ENCODE measurements at regions not wholly inside any gene's neighbourhood (a gene's known extent, or its start where the extent isn't known, plus 50 kb on each side); places are given as distances from the start of the nearest gene placed in this dataset.

DNA sequence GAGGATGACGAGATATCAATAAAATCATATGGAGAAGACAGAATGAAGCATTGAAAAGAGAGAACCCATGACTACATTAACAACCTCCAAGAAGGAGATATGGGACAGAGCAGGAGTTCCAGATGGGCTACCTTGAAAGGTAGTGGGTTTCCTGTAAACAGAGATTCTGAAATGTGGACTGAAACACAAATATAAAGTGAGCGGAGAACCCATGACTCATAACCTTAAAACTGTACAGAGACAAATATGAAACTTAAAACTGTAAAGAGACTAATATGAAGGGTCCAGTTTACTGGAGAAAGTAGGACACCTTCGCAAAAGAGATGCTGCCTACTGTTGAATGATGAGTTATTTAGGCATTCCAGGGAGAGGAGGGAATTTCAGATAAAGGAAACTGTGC, 383.7 kb downstream of the CAAP1 start:
- Histone ChIP-seq H3K14ac (ENCODE audit: insufficient read length) (no peak overlapping the region), H2BK5ac (ENCODE audit: low read depth, low read length) (no peak overlapping the region), H3K79me1 (ENCODE audit: low read depth, low read length) (no peaks in the 10 kb centered on the region), H3K56ac (replicated peaks; ENCODE audit: insufficient read length, low read depth, low read length) (no peak overlapping the region), H3K27ac (ENCODE audit: low read depth, low read length) (no peak overlapping the region), H2AK5ac (ENCODE audit: low read depth, low read length) (no peak overlapping the region), H4K20me1 (replicated peaks in 1 of 2; ENCODE audit: control insufficient read depth in 1 of 2, insufficient read depth in 2 of 2, low read length in 2 of 2) (no peaks in the 10 kb centered on the region), H2AFZ (ENCODE audit: low read length) (no peak overlapping the region), H2BK20ac (ENCODE audit: low read length) (no peak overlapping the region), H3K4me2 (ENCODE audit: insufficient read depth in 1 of 2, low read depth in 2 of 2, low read length in 2 of 2) (no peak overlapping the region), H3K4me1 (replicated peaks in 1 of 4; ENCODE audit: control insufficient read depth in 3 of 4, insufficient read depth in 4 of 4, low read length in 3 of 4) (no peaks in the 10 kb centered on the region), H4K5ac (ENCODE audit: insufficient read length, low read depth, low read length) (no peak overlapping the region), H3K27me3 (replicated peaks in 1 of 4; ENCODE audit: control insufficient read depth in 3 of 4, extremely low read depth in 1 of 4, insufficient read depth in 3 of 4, low read length in 3 of 4) (no peaks in the 10 kb centered on the region), H3K36me3 (ENCODE audit: control insufficient read depth in 2 of 4, insufficient read depth in 4 of 4, low read length in 3 of 4) (no peaks in the 10 kb centered on the region), H3K79me2 (ENCODE audit: control insufficient read depth in 1 of 2, insufficient read depth in 2 of 2, low read length in 2 of 2) (no peaks in the 10 kb centered on the region), H3K4ac (replicated peaks; ENCODE audit: insufficient read length, low read depth, low read length) (no peak overlapping the region), H2BK120ac (replicated peaks; ENCODE audit: low read depth, low read length) (no peak overlapping the region), H2BK15ac (ENCODE audit: low read length) (no peak overlapping the region), H3K4me3 (ENCODE audit: extremely low read depth in 1 of 4, insufficient read depth in 2 of 4, low read depth in 3 of 4, low read length in 4 of 4) (no peak overlapping the region), H4K8ac (ENCODE audit: extremely low read depth, insufficient read depth, low read length) (no peak overlapping the region), H2BK12ac (ENCODE audit: low read depth, low read length) (no peak overlapping the region), H3K23me2 (ENCODE audit: low read depth, low read length) (no peaks in the 10 kb centered on the region), H3K18ac (ENCODE audit: extremely low read depth, low read length) (no peak overlapping the region), H3K23ac (ENCODE audit: insufficient read length) (no peak overlapping the region), H3K9ac (replicated peaks in 1 of 4; ENCODE audit: extremely low read depth in 1 of 4, low read depth in 3 of 4, low read length in 3 of 4) (no peak overlapping the region), H3K9me3 (ENCODE audit: insufficient read depth in 2 of 2, low read depth in 1 of 2, low read length in 1 of 2) (no peaks in the 10 kb centered on the region), H4K91ac (replicated peaks; ENCODE audit: insufficient read length, low read length) (no peak overlapping the region)
- DNase-seq (ENCODE audit: low read depth in 1 of 2, low spot score in 2 of 2) (no peak), FAIRE-seq (no peak)
- 95% methylated on average over 3 of the region's 3 CpGs; no CpG with 5 or more reads in 1 of the 2 experiments for WGBS, 2 experiments (ENCODE audit: extremely low coverage in 1 of 2, insufficient coverage in 1 of 2, insufficient read length in 1 of 2, insufficient replicate concordance in 2 of 2, low coverage in 1 of 2, low lambda C conversion rate in 2 of 2, missing lambda C conversion rate in 1 of 2)
- CTCF ChIA-PET (ENCODE audit: partially characterized antibody): no interaction called here
- POLR2A ChIA-PET (ENCODE audit: partially characterized antibody): no interaction called here
- TF ChIP-seq EGR1 (IDR thresholded peaks at IDR 0.05; ENCODE audit: borderline replicate concordance, low read depth, low read length): no peak
- TF ChIP-seq TAF1 (IDR thresholded peaks at IDR 0.05; ENCODE audit: low read depth, low read length): no peak
- TF ChIP-seq CHD2 (IDR thresholded peaks at IDR 0.05; ENCODE audit: low read length): no peak
- TF ChIP-seq RFX5 (IDR thresholded peaks at IDR 0.05; ENCODE audit: borderline replicate concordance, low read depth, low read length): no peak
- TF ChIP-seq SIX5 (IDR thresholded peaks at IDR 0.05; ENCODE audit: low read depth, low read length): no peak
- TF ChIP-seq SUZ12 (IDR thresholded peaks at IDR 0.05; ENCODE audit: low read length): no peak
- no peak for TF ChIP-seq CBX5 (IDR thresholded peaks at IDR 0.05; ENCODE audit: low read depth, low read length)
- no peak for TF ChIP-seq EZH2 (IDR thresholded peaks at IDR 0.05; ENCODE audit: low read depth, low read length, severe bottlenecking)
- no peak for TF ChIP-seq ASH2L (IDR thresholded peaks at IDR 0.05; ENCODE audit: low read length)
- TF ChIP-seq CBX8 (IDR thresholded peaks at IDR 0.05; ENCODE audit: borderline replicate concordance, low read depth, low read length): no peak
- TF ChIP-seq EP300 (IDR thresholded peaks at IDR 0.05; ENCODE audit: borderline replicate concordance in 1 of 2, low read depth in 2 of 2, low read length in 2 of 2): no peak
- no peak for TF ChIP-seq SP2 (IDR thresholded peaks at IDR 0.05; ENCODE audit: low read length)
- no peak for TF ChIP-seq KDM5A (IDR thresholded peaks at IDR 0.05; ENCODE audit: low read length)
- TF ChIP-seq SIRT6 (IDR thresholded peaks at IDR 0.05; ENCODE audit: low read length): no peak
- no peak for TF ChIP-seq SRF (IDR thresholded peaks at IDR 0.05; ENCODE audit: low read depth, low read length)
- no peak for TF ChIP-seq RBBP5 (IDR thresholded peaks at IDR 0.05; ENCODE audit: borderline replicate concordance, low read depth, low read length)
- no peak for TF ChIP-seq CEBPB (IDR thresholded peaks at IDR 0.05; ENCODE audit: low read depth, low read length)
